ENCODE measurements at regions not wholly inside any gene's neighbourhood (a gene's known extent, or its start where the extent isn't known, plus 50 kb on each side); places are given as distances from the start of the nearest gene placed in this dataset.

- TF ChIP-seq CTCF (IDR thresholded peaks at IDR 0.05), result no peak
- TF ChIP-seq EP300 (IDR thresholded peaks at IDR 0.05), result no peak
Measured at GRCh38 chr7:84513061-84513460, 318.5 kb upstream of the SEMA3A start.
